ENCODE measurements at regions not wholly inside any gene's neighbourhood (a gene's known extent, or its start where the extent isn't known, plus 50 kb on each side); places are given as distances from the start of the nearest gene placed in this dataset.

GRCh38 chr3:177561769-177562392 is 364.6 kb upstream of the TBL1XR1 start:
- no peak for TF ChIP-seq CTCF (IDR thresholded peaks at IDR 0.05; ENCODE audit: low read depth, low read length, missing control alignments)
- H3K4me3 ChIP-seq (ENCODE audit: low read depth, low read length) = no peak overlapping the region
- DNase-seq (ENCODE audit: low read depth) = no peak

GRCh38 chr3:177563243-177563780 is 366.0 kb upstream of the TBL1XR1 start:
- DNase-seq (ENCODE audit: low read depth) = no peak
- H3K4me3 ChIP-seq (ENCODE audit: low read depth, low read length) = no peak overlapping the region
- TF ChIP-seq CTCF (IDR thresholded peaks at IDR 0.05; ENCODE audit: low read depth, low read length, missing control alignments) = no peak

GRCh38 chr3:177563792-177564191 is 366.5 kb upstream of the TBL1XR1 start:
- no peak for DNase-seq (ENCODE audit: low read depth)
- no peak overlapping the region for H3K4me3 ChIP-seq (ENCODE audit: low read depth, low read length)
- TF ChIP-seq CTCF (IDR thresholded peaks at IDR 0.05; ENCODE audit: low read depth, low read length, missing control alignments) = no peak

- DNase-seq (ENCODE audit: low read depth) = no peak
- TF ChIP-seq CTCF (IDR thresholded peaks at IDR 0.05; ENCODE audit: low read depth, low read length, missing control alignments) = no peak
- H3K4me3 ChIP-seq (ENCODE audit: low read depth, low read length) = no peak overlapping the region
Measured at GRCh38 chr3:177565981-177566380, 368.7 kb upstream of the TBL1XR1 start.

- no peak overlapping the region for H3K4me3 ChIP-seq (ENCODE audit: low read depth, low read length)
- DNase-seq (ENCODE audit: low read depth) = no peak
- no peak for TF ChIP-seq CTCF (IDR thresholded peaks at IDR 0.05; ENCODE audit: low read depth, low read length, missing control alignments)
Measured at GRCh38 chr3:177567833-177568232, 370.6 kb upstream of the TBL1XR1 start.

- DNase-seq (ENCODE audit: low read depth) = no peak
- H3K4me3 ChIP-seq (ENCODE audit: low read depth, low read length) = no peak overlapping the region
Measured at GRCh38 chr3:177569193-177569592, 371.9 kb upstream of the TBL1XR1 start.

More at GRCh38 chr3:177569193-177569592, 371.9 kb upstream of the TBL1XR1 start:
- TF ChIP-seq CTCF (IDR thresholded peaks at IDR 0.05; ENCODE audit: low read depth, low read length, missing control alignments) = no peak

Measured in GM12864 (cell line).